IMR-90 (cell line): ENCODE measurements at regions not wholly inside any gene's neighbourhood (a gene's known extent, or its start where the extent isn't known, plus 50 kb on each side); places are given as distances from the start of the nearest gene placed in this dataset.

ENCODE experiments used
- BHLHE40 ChIP-seq: fragments of 150-350 bp; IDR thresholded peaks from 2 replicates; pipeline ENCODE4 v1.6.1; 2016; ENCODE audit warnings: mild to moderate bottlenecking, low read depth, low read length
- CEBPB ChIP-seq: IDR thresholded peaks from 2 replicates; pipeline ENCODE4 v1.6.1; 2012; ENCODE audit warnings: low read depth, low read length, improper control_type of control experiment
- FOS ChIP-seq: fragments of 150-350 bp; IDR thresholded peaks from 2 replicates; pipeline ENCODE4 v1.6.1; 2016; ENCODE audit warnings: low read depth, low read length
- MXI1 ChIP-seq: IDR thresholded peaks from 2 replicates; pipeline ENCODE4 v1.6.1; 2012; ENCODE audit warnings: low read depth, mild to moderate bottlenecking, low read length, moderate library complexity, borderline replicate concordance
- POLR2A ChIP-seq: IDR thresholded peaks from 2 replicates; pipeline ENCODE4 v1.6.1; 2012; ENCODE audit warnings: mild to moderate bottlenecking, low read depth, low read length
- TF ChIP-seq, protein P1 (sequence below): conservative IDR thresholded peaks from 2 replicates; pipeline ENCODE4 v1.5.1; 2012; ENCODE audit warnings: mild to moderate bottlenecking, low read depth, low read length, improper control_type of control experiment

DNA sequence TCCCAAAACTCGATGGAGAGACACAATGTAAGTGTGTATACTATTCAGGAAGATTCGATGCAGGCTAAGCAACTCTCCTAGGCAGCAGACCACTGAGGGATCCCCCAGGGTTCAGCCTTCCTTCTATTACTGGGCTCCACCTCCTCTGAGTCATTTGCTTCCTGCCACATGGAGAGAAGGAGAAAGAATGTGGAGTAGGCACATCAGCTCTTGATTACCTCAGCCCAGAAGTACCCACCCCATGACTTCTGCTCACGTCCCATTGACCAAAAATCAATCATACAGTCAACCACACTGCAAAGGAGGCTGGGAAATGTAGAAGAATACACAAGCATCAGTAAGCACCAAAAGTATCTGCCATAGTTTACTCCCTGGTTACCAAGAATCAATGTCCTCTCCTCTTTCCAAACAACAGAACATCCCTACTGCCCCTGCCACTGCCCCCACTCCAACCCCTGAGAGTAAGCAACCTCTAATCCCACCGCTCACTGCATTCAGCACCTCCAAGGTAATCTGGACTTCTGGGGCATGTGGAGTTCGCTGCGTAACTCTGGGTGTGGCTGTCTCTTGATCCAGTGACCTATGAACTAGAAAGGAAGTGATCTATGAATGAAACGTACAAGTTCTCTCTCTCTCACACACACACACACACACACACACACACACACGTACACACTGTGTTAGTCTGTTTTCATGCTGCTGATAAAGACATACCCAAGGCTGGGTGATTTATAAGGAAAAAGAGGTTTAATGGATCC is 91.2 kb upstream of the C1QTNF7 start:
- TF ChIP-seq POLR2A (no peak), MXI1 (no peak), BHLHE40 (no peak), FOS (no peak), CEBPB (no peak)
- TF ChIP-seq, protein P1, sequence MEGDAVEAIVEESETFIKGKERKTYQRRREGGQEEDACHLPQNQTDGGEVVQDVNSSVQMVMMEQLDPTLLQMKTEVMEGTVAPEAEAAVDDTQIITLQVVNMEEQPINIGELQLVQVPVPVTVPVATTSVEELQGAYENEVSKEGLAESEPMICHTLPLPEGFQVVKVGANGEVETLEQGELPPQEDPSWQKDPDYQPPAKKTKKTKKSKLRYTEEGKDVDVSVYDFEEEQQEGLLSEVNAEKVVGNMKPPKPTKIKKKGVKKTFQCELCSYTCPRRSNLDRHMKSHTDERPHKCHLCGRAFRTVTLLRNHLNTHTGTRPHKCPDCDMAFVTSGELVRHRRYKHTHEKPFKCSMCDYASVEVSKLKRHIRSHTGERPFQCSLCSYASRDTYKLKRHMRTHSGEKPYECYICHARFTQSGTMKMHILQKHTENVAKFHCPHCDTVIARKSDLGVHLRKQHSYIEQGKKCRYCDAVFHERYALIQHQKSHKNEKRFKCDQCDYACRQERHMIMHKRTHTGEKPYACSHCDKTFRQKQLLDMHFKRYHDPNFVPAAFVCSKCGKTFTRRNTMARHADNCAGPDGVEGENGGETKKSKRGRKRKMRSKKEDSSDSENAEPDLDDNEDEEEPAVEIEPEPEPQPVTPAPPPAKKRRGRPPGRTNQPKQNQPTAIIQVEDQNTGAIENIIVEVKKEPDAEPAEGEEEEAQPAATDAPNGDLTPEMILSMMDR: no peak
